ENCODE measurements at regions not wholly inside any gene's neighbourhood (a gene's known extent, or its start where the extent isn't known, plus 50 kb on each side); places are given as distances from the start of the nearest gene placed in this dataset.

DNA sequence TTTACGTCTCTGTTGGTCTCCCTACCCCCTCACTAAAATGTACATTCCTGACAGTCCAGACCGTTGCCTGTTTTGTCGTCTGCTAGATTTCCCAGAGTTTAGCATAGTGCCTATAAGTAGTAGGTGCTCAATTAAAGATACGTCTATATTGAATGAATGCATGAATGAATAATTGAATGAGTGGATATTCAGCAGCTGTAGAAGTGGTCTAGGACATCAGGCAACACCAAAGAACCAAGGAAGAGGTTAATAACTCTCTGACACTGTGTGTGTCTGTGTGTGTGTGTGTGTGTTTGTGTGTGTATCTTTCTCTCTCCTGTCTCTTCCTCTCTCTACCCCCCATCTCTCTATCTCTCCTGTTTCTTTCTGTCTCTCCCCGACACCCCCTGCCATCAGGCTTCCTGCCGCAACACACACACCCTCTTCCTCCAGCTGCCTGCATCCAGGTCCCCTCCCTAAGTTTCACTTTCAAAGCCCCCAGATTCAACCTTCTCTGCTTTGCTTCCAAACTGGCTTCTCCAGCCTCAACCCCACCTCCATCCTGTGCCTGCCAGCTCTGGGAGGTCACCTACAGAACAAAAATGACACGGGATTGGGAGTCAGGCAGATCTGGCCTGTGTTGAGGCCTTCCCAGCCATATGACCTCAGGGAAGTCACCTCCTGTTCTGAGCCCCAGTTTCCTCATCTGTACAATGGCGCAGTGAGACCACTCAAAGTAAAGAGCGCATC lies 119.9 kb upstream of the NCOR2 start:
- DNase-seq (ENCODE audit: low read depth), result no peak

DNA sequence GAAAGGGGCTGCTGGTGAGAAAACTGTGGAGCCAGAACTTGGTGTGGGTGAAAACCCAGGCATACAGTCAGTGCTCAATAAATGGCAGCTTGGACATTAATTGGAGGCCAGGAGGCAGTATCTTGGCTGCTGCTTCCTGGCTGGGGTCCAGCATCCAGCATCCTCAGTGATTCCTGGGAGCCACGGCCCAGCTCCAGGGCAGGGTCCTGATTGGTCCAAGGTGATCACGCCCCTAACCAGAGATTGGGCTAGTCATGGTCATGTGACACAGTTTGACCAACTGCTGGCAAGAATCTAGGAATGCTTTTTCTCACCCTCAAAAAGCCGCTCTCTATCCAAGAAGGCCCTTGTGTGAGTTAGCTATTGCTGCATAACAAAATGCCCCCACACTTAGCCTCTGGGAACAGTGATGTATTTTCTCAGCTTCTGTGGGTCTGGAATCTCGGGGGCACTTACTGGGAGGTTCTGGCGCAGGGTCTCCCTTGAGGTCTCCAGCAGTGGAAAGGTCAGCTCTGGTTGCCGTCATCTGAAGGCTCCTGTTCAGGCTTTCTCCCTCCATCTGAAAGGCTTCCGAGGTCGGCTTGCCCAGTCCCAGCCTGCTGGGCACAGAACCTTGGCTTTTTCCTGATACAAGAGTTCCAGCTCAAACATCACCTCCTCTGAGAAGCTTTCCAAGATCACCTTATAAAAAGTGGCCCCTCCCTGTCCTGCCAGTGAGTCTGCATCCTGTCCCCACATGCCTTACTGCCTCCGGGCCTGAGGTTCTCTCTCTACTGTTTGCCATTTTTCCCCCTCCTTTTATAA lies 119.2 kb upstream of the NCOR2 start:
- peak; percentile 55 for DNase-seq (ENCODE audit: low read depth)

DNA sequence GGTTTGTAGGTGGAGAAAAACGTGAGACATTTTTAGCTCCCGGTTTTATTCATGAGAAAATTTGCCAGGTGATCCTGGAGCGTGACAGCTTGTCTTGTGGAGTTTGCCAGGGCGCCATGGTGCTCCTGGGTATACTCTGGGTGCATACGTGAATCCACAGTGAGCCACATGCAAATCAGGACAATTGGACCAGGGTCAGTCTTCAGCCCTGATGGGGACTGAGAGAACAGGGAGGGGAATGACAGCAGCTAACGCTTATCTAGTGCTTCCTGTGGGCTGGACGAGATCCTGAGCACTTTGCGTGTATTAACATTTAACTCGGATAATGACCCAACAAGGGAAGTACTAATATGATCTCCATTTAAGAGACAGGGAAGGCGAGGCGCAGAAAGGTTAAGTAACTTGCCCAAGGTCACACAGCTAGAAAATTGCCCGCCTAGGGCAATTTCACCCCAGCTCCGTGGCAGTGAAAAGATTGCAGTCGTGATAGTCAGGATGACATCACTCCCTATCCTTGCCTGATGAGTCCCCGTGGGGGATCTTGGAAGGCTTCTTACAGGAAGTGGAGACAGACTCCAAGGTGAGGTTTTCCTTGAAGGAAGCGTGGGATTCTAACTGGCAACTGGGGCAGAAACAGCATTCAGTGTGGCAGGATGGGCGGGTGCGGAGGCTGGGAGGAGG lies 118.4 kb upstream of the NCOR2 start:
- peak; percentile 93 for DNase-seq (ENCODE audit: low read depth)

DNA sequence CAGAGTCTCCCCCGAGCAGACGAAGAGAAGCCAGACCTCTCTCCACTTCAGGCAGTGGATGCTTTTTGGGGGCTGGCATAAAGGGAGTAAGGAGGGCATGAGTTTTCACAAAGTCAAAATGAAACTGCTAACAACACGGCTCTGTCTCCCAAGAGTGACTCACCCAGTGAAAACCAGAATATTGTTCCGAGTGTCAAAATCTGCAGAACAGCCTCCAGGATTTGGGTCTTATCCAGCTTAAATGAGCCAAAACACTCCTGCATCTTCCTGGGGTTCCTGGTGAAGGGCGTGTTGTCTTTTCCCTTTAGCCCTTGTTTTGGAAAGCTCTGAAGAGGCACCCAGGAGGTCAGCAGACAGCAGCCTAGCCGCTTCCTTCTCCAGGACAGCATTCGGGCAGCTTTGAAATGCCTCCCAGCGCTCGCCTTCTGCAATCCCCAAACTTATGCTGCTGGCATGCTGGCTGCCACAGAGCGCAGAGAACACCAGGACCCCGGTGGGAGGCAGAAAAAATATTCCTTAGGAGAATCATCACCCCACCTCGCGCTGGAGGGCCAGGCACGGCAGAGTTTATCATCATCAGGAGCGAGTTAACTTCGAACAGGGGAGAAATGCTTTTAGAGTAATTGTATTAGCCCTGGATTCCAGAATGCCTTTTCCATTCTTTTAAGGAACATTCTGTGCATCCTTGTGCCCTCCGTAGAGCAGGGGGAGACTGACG lies 117.7 kb upstream of the NCOR2 start:
- DNase-seq (ENCODE audit: low read depth), result peak; percentile 89

DNA sequence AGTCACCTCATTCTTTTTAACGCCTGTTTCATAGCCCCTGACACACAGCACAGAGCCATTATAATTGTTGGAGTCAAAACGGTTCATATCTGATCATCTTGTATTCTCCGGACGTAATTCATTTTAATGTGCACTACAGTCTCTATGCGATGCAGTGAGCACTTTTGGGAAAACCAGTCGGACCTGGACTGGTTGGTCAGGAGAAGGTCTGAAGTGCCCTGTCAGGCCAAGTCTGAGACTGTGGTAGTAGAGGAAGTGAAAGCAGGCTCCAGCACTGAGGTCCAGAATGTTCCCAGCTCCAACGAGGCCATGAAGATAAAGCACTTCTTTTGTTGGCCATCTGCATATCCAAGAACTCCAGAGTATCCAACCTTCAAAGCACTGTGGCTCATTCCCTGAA lies 117.1 kb upstream of the NCOR2 start:
- no peak for DNase-seq (ENCODE audit: low read depth)

DNA sequence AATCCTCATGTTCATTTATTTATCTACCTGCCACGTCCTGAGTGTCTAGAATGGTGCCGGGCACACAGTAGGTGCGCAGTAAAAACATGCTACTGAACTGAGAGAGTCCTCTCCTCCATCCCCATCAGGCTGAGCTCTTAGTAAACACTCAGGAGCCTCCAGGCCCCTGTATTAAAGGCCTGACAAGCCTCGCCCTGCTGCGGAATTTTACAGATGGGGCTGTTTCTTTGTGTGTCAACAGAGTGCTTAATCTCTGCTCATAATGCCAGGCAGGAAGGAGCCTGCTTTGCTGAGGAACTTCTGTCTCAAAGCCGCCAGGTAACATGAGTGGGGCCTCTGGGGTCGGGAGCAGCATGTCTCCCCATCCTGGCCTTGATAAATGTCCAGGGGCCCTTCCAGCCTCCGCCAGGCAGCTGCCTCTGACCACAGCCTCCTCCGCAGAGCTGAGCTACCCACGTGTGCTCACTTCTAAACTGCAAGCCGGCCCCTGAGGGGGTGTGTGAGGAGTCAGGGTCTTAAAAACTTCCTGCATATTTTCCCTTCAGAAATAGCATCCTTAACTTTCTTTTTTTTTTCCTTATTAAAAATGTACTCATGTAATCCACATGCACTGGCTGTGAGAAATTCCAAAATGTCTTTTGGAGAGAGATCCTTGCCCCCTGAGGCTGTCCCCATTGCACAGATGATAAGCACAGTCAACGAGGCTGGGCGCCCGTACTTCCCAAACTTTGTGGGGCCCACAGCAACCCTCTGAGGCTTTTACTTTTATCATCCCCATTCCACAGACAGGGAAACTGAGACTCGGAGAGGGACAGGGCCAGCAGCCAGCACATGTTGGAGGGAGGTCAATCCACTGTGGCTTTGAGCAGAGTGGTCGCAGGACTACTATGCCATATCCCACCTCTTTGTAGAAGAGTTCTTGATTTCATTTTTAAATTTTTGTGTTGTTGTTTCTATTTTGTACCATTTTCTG lies 116.0 kb upstream of the NCOR2 start:
- DNase-seq (ENCODE audit: low read depth), result peak; percentile 36

DNA sequence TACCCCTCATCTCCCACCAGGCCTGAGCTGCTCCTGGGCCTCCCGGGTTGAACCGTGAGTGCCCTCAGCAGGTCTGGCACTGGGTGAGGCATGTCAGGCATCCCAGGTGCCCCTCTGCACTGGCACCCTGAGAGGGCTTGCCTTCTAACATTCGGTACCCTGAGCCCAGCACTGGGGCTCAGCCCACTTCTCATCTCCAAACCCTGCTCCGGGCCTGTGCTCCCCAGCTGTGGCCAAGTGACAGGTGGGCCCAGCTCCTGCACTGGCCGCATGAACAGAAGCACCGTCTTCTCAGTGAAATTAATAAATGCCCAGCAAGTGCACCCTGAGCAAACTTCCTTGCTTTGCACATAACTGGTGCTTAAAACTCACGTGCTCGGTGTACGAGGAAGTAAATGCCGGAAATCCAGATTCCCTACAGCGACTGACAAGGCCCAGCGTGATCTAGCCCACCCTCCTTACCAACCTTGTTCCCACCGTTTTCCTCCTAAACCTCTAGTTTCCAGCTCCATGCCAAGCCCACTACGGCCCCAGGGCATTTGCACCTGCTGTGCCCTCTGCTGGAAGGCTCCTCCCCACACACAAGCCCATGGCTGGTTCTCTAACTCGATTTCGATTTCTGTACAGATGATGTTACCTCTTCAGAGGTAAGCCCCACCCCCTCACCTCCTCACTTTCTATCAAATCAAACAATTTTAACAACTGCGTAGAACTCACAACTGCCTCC lies 115.2 kb upstream of the NCOR2 start:
- DNase-seq (ENCODE audit: low read depth), result no peak

DNA sequence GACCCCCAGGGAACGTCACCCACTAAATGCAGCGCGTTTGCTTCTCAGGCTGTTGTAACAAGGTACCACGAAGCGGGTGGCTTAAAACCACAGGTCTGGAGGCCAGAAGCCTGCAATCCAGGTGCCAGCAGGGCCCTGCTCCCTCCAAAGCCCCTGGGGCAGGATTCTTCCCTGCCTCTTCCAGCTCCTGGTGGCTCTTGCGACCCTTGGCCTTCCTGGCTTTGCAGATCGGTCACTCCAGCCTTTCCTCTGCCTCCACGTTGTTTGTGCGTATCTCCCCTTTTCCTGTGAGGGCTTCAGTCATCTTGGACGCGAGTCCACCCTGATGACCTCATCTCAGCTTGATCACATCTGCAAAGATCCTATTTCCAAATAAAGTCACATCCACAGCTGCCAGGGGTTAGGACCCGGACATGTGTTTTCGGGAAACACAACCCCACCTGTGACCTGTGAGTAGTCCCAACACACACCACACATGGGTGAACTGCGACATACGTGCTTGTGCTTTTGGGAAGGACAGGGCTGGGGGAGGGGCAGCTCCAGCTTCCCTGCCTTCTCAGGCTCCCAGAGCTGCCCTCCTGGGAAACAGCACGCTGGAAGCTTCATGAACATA lies 114.5 kb upstream of the NCOR2 start:
- peak; percentile 87 for DNase-seq (ENCODE audit: low read depth)

DNA sequence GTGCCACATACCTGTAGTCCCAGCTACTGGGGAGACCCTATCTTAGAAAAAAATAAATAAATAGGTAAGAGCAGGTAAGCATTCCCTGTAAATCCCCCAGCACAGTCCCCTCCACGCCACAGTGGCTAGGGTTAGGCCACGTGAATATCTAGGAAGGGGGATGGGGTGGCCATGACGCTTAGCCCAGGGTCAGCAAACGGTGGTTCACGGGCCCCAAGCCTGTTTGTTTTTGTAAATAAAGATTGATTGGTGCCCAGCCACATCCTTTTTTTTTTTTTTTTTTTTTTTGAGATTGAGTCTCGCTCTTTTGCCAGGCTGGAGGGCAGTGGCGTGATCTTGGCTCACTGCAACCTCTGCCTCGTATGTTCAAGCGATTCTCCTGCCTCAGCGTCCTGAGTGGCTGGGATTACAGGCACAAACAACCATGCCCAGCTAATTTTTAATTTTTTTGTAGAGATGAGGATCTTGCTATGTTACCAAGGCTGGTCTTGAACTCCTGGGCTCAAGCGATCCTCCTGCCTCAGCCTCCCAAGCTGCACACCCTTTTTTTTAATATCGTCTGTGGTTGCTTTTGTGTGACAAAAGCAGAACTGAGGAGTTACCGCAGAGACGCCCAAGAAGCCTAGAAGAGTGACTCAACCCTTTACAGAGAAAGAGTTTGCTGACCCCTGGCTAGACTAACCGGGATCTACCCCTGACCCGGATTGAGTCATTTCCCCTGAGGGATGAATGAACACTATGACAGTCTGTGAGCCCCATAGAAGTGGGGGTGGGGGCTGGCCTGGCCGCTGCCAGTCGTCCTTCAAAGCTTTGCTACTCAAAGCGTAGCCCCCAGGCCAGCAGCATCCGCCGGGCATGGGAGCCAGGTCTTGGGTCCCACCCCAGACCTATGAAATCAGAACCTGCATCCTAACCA lies 113.7 kb upstream of the NCOR2 start:
- DNase-seq (ENCODE audit: low read depth), result peak; percentile 100

DNA sequence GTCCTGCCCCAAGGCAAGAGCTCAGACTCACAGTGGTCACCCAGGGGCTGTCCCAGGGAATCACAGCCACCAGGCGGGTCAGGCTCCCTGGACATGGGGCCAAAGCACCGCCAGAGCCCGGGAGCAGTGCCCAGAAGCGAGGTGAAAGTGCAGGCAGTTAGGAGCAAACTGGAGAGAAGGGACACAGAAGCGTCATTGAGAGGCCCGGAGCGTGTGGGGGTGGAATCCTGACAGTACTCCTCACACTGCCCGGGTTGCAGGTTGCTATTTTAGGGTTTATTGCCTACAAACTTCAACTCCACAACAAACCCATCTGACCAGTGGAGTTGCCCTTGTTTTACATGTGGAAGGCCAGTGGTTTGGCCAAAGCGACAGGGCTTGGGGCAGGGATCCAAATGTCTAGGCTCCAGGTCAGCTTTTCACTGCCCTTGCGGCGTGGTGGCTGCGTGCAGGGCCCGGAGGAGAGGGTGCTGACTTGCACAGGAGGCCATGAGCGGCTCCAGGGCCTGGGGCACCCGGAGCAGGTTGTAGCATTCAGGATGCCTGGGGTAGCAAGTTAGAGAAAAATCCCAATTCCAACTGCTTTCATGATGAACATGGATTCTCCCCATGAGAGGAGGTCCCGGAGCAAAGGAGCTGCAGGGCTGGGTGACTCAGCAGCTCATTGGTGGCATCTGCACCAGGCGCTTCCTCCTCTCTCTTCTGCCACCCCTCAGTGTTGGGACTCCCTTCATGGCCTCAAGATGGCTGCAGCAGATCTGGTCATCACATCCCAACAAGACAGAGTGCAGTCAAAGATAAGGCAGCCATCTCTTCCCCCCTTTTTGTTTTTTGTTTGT lies 112.3 kb upstream of the NCOR2 start:
- peak; percentile 88 for DNase-seq (ENCODE audit: low read depth)

DNA sequence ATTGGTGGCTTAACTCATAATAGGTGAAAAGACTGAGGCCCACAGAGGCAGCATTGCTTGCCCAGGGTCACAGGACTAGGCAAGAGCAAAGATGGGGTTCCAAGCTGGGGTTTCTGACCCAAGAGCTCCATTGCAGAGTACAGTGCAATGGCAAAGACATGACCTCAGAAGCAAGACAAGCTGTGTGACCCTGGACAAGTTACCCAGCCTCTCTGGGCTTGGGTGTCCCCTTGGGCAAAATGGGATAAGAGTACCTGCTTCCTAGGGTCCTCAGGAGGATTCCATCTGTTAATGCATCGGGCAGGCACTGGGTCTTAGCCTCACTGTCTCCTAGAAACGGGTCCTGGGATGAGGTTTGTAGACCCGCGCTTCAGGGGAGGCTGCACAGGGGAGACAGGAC lies 111.6 kb upstream of the NCOR2 start:
- DNase-seq (ENCODE audit: low read depth), result no peak

DNA sequence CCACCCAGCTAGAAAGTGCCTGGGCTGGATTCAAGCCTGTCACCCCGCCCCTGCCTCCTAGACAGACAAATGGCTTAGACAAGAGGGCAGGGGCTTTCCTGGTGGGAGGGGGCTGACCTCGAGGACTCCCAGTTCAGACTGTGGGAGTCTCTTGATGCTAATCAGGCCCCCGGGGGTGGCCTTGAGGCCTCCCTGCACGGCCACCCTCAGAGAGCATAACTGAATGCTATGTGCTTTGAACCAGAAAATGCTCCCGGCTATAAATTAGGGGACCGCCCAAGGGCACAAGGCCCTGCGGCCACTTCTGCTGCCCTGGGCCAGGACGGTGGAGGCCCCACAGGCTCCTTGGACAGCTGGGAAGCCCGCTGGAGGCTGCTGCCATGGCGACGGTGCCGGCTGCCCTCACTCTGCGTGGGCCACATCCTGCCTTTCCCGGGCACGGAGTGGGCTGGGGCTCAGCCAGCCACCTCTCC lies 111.0 kb upstream of the NCOR2 start:
- DNase-seq (ENCODE audit: low read depth), result peak; percentile 58

DNA sequence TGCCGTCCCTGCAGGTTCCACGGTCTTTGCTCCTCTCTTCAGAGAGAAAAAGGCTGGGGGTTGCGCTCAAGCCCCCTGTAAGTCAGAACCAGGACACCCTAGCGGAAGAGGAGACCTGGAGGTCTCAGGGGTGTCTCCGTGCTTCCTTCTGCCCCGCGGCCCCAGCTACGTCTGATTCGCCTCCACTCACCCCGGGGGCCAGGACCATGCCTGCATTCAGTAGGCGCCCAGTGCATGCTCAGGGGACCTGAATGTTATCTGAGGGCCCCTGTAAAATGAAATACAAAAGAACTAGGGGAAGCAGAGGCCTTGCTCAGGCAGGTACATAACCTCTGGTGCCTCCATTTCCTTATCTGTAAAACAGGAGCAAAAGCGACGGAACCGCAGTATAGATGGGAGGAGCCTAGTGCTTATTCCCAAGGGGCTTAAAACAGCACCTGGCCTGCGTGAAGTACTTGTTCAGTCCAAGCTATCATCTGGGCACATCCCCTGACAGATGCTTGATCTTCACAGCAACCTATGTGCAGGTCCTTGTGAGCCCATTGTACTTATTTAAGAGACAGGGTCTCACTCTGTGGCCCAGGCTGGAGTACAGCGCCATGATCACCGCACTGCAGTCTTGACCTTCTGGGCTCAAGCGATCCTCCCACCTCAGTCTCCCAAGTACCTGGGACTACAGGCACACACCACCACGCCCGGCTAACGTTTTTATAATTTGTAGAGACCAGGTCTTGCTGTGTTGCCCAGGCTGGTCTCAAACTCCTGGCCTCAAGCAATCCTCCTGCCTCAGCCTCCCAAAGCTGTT lies 110.3 kb upstream of the NCOR2 start:
- DNase-seq (ENCODE audit: low read depth), result no peak

DNA sequence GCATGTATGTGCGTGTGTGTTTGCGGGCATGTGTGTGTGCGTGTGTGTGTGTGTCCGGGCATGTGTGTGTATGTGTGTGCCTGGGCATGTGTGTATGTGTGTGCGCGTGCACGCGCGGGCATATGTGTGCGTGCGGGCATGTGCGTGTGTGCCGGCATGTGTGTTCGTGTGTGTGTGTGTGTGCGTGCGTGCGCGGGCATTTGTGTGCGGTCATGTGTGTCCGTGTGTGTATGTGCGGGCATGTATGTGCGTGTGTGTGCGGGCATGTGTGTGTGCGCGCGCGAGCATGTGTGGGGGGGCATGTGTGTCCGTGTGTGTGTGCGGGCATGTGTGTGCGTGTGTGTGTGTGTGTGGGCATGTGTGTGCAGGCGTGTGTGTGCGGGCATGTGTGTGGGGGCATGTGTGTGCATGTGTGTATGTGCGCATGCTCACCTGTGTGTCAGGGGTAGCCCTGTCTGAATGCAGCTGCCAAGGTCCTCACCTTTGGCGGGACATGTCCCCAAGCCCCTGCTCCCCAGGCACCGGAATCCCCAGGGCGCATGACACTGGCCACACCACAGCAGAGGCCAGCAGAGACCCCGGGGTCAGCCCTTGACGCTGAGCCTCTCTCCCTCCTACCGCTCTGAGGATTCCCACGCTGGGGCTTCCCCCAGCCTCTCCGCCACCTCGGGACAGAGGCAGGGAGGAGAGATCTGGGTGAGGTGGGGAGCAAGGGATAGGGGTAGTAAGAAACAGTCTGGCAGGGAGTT lies 109.5 kb upstream of the NCOR2 start:
- DNase-seq (ENCODE audit: low read depth), result no peak

DNA sequence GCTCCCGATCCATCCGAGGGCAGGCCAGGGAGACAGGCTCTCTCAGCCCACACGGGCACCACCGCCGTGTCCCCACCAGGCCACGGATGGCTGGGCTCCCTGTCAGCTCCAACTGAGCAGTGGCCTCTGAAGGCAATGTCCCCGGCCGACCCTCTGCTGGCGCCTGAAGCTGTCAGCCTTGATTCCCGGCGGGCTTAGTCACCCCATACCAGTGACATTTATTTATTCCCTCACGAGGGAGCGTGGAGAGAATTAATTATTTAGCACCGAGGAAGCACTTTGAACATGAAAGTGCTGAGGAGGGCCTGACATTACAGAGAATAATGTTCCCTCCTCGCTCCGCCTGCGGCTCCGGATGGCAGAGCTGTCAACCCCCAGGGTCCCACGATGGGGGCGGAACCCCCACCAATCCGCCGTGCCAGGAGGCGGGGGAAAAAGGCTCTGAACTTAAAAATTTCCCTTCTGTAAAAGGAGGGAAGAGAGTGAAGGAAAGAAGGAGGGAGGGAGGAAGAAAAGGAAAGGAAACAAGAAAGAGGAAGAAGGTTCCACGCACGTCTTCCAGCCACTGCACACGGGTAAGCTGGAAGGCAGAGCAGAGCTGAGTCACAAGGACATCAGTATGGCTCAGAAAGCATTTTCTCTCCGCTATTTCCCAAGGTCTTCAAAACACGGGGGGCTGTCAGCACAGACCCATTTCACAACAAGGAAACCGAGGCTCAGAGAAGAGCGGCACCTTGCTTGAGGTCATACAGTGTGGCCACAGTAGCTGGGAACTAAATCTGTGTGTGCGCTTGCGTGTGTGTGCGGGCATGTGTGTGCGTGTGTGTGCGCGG lies 108.7 kb upstream of the NCOR2 start:
- peak; percentile 72 for DNase-seq (ENCODE audit: low read depth)

Data from M059J (cell line).